ENCODE measurements at regions not wholly inside any gene's neighbourhood (a gene's known extent, or its start where the extent isn't known, plus 50 kb on each side); places are given as distances from the start of the nearest gene placed in this dataset.

DNA sequence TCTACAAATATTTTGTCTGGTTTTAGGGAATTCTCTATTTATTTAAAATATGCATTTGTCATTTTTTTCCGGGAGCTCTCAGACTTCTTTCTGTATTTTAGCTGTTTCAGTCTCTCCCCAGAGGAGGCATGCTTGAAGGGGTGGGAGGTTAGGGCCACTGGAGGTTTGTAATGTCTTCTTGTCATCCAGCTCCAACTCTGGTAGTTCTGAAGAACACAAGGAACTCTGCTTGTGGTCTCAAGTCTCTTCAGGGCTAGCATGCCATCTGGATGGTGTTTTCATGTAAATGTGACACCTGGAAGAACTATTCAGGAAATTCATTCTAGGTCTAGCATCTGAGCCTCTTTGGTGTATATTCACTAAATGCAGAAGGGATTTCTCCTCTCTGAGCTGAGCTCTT lies 518.4 kb upstream of the DCC start:
- no peak for DNase-seq
- in situ Hi-C loops (cut with MboI; ENCODE audit: low pct_unique_long_range_greater_than_20kb, low sequenced_read_pairs), result no loop called here

DNA sequence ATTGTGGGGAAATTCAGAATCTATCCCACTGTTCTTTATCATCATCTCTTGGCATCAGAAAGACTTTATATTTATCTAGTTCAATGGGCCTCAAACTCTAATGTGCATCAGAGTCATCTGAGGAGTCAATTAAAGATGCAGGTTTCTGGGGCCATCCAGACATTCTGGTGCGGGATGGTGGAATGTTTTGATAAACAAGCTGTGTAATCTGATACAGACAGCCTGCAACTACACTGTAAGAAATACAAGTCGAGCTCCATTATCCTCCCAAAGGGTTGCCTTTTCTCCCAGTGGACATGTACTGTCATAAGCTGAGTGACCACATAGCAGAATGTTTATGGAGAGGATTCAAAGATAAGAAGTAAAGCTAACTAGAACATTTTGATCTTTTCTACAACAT lies 515.3 kb upstream of the DCC start:
- DNase-seq, result no peak
- in situ Hi-C loops (cut with MboI; ENCODE audit: low pct_unique_long_range_greater_than_20kb, low sequenced_read_pairs), result no loop called here

DNA sequence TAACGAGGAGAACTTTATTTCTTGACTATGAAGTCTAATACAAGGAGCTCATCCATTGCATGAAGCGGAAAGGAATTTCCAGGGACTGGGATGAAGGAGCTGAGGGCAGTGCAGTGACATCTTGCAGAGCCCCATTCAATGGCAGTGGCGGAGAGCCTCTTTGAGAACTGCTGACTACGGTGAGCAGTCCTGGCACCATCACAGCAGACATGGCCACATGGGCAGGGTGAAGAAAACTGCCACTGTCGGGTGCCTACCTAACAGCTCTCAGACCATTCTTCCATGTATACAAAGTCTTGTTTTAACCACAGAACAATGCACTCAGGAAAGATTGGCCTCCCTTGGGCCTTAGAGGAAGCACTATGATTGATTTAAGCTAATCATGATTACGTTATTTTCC lies 506.1 kb upstream of the DCC start:
- in situ Hi-C loops (cut with MboI; ENCODE audit: low pct_unique_long_range_greater_than_20kb, low sequenced_read_pairs), result no loop called here
- no peak for DNase-seq

DNA sequence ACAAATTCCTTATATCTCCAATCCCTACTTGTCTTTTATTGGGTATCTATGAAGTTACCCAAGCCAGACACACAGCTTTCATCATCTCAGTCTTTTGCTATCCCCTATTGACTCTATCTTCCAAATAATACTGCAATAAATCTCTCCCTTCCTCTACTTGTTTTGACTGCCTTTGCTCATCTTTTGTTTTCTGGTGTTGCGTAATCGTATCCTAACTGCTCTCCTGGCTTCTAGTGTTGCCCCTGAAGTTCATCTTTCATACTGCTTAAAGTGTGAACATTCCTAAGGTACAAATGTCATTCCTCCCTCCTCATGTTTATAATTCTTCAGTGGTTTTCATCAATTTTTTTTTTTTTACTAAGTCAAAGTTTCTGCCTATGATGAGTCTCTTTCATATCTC lies 491.3 kb upstream of the DCC start:
- in situ Hi-C loops (cut with MboI; ENCODE audit: low pct_unique_long_range_greater_than_20kb, low sequenced_read_pairs), result no loop called here

DNA sequence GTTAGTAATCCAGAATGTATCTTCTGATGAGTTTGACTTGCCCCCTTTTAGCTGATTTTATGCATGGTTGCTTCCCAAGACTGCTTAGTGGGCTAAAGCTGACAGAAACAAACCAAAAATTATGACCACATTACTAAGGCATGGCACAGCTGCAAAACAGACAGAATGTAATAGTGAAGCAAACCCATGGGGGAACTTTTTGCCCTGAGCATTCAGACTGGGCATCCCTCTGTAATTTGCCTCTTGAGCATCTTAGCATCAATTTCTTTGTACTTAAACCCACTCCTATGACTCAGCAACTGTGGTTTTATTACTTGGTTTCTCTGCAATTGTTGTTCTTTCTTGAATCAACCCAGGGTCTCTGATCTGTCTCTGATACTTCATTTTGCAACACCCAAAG lies 487.3 kb upstream of the DCC start:
- in situ Hi-C loops (cut with MboI; ENCODE audit: low pct_unique_long_range_greater_than_20kb, low sequenced_read_pairs), result no loop called here
- no peak for DNase-seq

More for the DNA sequence above, 491.3 kb upstream of the DCC start:
- no peak for DNase-seq

DNA sequence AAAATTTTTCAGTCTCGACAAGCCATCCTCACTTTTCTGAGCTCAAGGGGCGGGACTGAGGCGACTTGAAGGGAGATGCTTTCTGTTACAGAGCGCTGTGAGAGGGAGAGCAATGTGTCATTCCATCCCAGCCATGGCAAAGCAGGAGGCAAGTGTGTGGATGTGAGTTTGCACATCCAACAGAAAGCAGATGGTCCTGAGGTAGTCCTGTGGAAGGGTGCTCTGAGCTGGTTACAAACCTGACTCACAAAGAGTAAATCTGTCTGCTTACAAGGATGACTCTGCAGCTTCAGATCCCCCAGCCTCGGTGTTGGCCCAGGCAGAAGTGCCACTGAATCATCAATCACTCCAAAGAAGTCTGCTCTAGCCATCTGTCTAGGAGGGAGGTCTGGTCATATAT lies 482.0 kb upstream of the DCC start:
- no peak for DNase-seq
- in situ Hi-C loops (cut with MboI; ENCODE audit: low pct_unique_long_range_greater_than_20kb, low sequenced_read_pairs), result no loop called here

DNA sequence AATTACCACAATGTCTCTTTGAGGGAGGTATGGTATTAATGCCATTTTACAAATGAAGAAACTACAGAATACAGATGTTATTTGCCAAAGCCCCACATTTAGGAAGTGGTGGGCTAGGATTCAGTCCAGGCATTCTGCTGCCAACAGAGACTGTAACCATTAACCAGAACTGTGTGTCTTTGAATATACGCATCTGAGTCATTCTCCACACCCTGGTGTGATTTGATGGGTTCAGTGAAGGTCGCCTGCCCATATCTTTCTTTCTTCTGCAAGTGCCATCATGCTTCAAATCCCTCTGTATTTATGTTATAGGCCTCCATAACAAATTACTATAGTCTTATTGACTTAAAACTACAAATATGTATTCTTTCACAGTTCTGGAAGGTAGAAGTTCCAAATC lies 479.0 kb upstream of the DCC start:
- no peak for DNase-seq
- in situ Hi-C loops (cut with MboI; ENCODE audit: low pct_unique_long_range_greater_than_20kb, low sequenced_read_pairs), result no loop called here

DNA sequence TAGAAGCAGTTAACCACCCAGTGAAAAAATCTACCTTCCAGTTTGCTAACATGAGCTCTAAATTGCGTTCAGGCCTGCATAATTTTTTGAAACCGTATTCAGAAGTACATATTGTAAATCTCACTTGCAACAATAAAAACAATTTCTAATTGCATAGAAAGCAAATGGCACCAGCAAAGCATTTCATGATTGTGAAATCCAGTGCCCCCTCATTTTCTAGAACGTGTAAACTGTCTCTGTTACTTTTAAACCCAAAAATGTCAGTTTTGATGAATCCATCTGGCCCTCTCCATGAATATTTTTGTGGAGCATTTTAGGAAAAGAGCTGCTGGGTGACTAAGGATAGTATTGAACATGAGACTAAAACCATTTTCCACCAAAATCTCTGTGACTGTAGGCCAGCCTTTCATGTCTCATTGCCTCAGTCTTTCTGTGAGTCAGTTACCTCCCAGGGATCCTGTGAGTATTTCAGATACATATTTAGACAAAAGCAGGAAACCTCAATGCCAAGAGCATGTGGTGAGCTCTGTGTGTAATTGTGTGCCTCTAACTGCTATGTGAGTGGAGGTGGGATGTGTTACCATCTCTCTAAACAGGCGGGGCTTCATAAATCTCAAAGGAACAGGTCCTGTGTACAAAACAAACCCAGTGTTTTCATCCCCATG lies 477.8 kb upstream of the DCC start:
- no peak for DNase-seq
- in situ Hi-C loops (cut with MboI; ENCODE audit: low pct_unique_long_range_greater_than_20kb, low sequenced_read_pairs), result no loop called here

DNA sequence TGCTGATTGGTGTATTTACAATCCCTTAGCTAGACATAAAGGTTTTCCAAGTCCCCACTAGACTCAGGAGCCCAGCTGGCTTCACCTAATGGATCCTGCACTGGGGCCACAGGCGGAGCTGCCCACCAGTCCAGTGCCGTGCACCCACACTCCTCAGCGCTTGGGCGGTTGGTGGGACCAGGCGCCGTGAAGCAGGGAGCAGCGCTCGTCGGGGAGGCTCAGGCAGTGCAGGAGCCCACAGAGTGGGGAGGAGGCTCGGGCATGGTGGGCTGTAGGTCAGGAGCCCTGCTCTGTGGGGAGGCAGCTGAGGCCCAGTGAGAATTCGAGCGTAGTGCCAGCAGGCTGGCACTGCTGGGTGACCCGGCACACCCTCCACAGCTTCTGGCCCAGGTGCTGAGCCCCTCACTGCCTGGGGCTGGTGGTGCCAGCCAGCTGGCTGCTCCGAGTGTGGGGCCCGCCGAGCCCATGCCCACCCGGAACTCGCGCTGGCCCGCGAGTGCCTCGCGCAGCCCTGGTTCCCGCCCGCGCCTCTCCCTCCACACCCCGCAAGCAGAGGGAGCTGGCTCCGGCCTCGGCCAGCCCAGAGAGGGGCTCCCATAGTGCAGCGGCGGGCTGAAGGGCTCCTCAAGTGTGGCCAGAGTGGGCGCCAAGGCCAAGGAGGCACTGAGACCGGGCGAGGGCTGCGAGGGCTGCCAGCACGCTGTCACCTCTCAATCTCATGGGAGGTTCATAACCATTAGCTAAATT lies 475.6 kb upstream of the DCC start:
- in situ Hi-C loops (cut with MboI; ENCODE audit: low pct_unique_long_range_greater_than_20kb, low sequenced_read_pairs), result no loop called here
- DNase-seq, result no peak

DNA sequence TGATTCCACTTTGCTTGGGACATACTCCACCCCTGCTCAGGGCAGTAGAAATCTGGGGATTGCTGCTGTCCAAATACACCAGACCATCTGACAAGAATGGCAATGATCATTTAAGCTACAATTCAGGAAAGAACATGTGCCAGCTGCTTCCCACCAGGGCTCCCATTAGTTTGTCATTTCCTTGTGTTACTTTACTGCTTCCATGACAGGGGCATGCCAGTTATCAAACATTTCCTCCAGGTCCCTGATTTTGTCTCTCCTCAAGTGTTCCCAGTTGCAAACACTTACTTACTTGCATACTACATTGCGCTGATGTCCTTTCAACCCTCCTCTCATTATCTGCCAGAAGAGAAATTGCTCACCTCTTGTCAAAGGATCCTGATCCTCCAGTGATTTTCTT lies 474.5 kb upstream of the DCC start:
- in situ Hi-C loops (cut with MboI; ENCODE audit: low pct_unique_long_range_greater_than_20kb, low sequenced_read_pairs), result no loop called here
- DNase-seq, result no peak

DNA sequence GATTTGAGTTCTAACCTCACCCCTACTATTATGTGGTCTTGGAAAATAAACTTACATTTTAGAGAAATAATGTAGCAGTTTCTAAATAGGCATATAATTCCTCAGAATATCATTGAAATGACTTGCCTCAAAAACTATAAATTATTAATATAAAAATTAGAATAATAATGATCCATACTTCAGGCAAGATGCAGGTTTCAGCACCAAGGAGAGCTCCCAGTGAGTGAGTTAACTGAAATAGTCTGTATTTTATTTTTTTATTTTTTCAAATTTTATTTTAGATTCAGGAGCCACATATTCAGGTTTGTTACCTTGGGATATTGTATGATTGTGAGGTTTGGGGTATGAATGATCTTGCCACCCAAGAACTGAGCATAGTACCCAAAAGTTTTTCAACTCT lies 472.2 kb upstream of the DCC start:
- DNase-seq, result no peak
- in situ Hi-C loops (cut with MboI; ENCODE audit: low pct_unique_long_range_greater_than_20kb, low sequenced_read_pairs), result no loop called here

DNA sequence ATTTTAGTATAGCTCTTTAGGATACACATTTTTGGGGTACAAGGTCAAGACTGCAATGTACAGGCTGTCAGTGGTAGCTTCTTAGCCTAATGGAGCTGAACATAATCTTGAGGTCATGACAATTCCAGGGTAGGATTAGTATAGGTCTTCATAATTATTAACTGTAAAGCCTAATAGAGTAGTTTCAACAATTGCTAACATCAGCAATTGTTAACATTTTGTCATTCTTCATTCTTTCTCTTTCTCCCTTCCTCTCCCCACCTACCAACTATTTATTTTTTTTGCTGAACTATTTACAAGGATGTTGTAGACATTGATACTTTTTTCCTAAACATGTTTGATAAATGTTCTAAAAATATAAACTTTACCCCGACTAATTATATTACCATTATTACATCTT lies 461.3 kb upstream of the DCC start:
- no peak for DNase-seq
- in situ Hi-C loops (cut with MboI; ENCODE audit: low pct_unique_long_range_greater_than_20kb, low sequenced_read_pairs), result no loop called here

DNA sequence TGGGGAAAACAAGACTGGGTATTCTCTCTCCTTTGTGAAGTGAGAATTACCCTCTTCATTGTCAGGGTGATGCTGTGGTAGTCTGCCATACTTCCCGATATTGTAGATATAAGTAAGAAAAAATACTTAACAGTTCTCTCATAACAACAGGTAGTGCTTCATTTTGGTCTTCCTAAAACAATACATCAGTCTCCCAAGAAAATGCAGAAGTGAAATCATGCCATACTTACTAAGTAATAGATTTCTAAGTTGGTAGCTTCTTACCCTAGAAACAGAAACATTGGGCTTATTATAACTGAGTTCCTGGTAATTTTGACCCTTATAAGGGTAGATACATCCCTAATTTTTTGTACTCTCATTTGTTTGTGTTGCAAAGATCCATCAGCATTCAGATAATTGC lies 460.7 kb upstream of the DCC start:
- DNase-seq, result no peak
- in situ Hi-C loops (cut with MboI; ENCODE audit: low pct_unique_long_range_greater_than_20kb, low sequenced_read_pairs), result no loop called here

DNA sequence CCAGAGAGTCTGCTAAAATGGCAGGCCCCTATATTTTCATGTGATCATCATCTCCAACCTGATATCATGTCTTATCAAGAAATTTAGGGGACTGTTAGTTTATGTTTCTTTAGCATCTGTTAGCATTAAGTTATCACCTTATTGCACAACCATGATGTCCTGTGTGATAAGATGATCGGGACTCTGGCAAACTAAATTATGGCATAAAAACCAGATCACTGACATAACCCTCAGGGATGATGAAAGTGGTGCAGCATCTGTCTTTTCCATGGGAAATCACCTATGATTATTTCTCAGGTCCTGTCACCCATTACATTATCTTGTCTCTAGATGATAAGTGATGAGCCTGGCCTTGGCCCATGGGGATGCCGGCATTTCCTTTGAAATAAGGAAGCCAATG lies 458.6 kb upstream of the DCC start:
- in situ Hi-C loops (cut with MboI; ENCODE audit: low pct_unique_long_range_greater_than_20kb, low sequenced_read_pairs), result no loop called here
- no peak for DNase-seq

DNA sequence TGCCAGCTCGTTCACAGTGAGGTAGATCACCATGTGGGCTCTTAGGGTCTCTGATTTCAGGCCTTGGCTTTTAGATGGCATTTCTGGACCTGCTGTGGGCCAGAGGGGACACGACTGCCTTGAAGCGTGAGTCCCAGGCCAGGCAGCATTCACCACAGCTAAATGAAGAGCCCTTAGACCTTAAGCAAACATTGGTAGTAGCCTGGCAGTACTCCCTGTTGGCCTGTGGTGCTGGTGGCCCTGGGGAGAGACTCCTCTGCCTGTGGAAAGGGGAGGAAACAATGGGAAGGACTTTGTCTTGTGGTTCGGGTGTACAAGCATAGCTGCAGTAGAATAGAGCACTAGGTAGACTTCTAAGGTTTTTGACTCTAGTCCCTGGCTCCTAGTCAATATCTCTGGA lies 456.0 kb upstream of the DCC start:
- DNase-seq, result no peak
- in situ Hi-C loops (cut with MboI; ENCODE audit: low pct_unique_long_range_greater_than_20kb, low sequenced_read_pairs), result no loop called here

DNA sequence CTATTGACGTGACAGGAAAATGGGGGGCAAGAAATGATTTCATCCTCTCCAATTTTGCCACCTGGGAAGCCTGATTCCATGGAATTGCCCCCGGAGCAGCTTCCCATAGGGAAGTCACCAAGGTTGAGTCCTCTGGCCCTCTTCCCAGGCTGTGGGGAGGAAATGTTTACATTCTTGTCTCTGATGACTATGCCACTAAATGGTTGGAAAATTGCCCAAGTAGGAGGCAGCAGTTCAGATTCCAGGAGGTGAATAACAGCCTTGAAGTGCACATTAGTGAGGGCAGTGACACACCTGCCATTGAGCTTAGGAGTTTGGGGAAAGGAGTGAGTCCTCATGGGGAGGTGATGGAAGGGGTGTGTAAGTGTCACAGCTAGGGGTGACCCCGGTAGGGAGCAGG lies 449.2 kb upstream of the DCC start:
- DNase-seq, result no peak
- in situ Hi-C loops (cut with MboI; ENCODE audit: low pct_unique_long_range_greater_than_20kb, low sequenced_read_pairs), result no loop called here

DNA sequence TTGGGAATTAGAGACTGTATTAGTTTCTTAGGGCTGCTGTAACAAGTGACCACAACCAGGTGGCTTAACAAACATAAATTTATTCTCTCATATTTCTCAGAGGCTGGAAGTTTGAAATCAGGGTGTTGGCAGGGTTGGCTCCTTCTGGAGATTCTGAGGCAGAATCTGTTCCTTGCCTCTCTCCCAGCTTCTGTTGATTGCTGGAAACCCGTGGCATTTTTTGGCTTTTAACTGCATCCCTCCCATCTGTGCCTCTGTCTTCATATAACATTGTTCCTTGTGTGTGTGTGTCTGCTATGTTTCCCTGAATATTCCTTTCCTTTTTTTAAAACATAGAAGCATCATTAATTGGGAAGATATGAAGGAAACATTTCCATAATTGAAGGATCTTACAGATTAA lies 448.1 kb upstream of the DCC start:
- no peak for DNase-seq
- in situ Hi-C loops (cut with MboI; ENCODE audit: low pct_unique_long_range_greater_than_20kb, low sequenced_read_pairs), result no loop called here

DNA sequence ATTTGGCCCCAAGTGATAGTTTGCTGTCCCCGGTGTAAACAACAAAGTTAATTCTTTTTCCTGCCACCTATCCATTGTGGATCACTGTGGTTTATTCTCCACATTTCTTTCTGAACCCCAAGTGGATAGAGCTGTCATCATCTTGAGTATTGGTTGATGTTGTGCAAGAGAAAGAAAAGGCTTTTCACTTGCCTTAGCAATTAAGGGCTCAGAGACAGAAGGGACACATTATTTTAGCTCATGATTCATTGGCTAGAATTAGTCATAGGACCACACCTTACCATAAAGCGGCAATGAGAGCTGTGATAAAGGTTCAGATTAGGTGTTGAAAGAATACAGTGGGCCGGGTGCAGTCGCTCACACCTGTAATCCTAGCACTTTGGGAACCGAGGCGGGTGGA lies 442.1 kb upstream of the DCC start:
- in situ Hi-C loops (cut with MboI; ENCODE audit: low pct_unique_long_range_greater_than_20kb, low sequenced_read_pairs), result no loop called here
- no peak for DNase-seq

DNA sequence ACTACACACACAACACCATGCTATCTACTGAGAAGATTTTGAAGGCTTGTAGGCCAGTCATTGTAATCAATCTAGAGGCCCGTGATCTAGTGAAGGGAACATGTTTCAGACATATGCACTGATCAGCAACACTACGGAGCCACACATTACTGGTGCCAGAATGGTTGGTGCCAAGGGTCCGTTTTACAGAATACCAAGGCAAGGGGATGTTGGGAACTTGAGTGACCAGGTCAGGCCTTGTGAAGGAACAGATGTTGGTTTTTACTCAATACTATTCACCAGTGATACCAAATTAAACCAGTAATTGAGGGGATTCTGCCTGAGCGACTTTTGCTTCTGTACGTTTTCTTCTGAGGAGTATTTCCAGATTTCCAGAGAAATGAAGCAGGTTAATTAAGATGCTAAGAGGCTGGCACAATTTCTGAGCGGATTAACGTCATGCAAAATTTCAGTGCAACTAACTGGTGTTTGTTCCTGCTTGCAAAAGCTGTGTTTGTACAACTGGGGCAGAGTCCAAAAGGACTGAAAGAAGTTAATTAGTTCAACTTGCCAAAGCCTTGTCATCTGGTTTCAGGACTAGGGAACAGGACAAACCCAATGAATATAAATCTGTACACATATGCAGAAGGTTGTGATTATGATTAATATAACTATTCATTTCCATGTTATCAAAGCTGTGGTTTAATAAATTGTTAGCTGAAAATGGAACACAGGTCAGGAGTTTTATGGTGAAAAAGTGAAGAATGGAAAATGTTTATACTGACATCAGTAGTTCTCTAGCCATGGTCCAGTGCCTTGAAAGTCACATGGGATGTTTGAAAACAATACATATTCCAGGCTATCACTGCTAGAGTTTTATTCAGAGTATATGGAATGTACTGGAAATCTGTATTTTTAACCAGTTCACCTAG lies 432.1 kb upstream of the DCC start:
- DNase-seq, result no peak
- in situ Hi-C loops (cut with MboI; ENCODE audit: low pct_unique_long_range_greater_than_20kb, low sequenced_read_pairs), result no loop called here

DNA sequence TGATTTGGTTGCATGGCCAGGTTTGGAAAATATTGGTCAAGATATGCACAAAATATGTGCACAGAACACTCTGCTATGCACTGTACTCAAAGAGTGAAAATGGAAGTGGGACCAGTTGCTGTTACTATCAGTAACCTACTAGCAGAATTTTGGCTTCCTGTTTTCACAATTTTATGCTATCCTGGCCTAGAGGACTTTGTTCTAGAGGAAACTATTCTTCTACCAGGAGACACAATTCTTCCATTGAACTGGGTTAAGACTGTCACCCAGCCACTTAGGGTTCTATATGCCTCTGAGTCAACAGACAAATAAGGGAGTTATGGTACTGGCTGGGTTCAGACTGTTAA lies 431.4 kb upstream of the DCC start:
- in situ Hi-C loops (cut with MboI; ENCODE audit: low pct_unique_long_range_greater_than_20kb, low sequenced_read_pairs), result no loop called here
- no peak for DNase-seq
